ENCODE measurements at regions not wholly inside any gene's neighbourhood (a gene's known extent, or its start where the extent isn't known, plus 50 kb on each side); places are given as distances from the start of the nearest gene placed in this dataset.

- TF ChIP-seq CTCF (IDR thresholded peaks at IDR 0.05) = no peak
- TF ChIP-seq POLR2A (IDR thresholded peaks at IDR 0.05) = no peak
- no peak for TF ChIP-seq EP300 (IDR thresholded peaks at IDR 0.05)
- no peak for TF ChIP-seq POLR2AphosphoS5 (IDR thresholded peaks at IDR 0.05)
These were observed 127.2 kb downstream of the SHOX2 start for GRCh38 chr3:157979022-157979421.

All from sigmoid colon (tissue), 4 donors.